WTC11 (cell line): ENCODE measurements at regions not wholly inside any gene's neighbourhood (a gene's known extent, or its start where the extent isn't known, plus 50 kb on each side); places are given as distances from the start of the nearest gene placed in this dataset.

Source experiments
- ESRRA ChIP-seq: sonication (generic); formaldehyde crosslinking; IDR thresholded peaks from 2 replicates; pipeline ENCODE4 v1.8.1; 2022; ENCODE audit warnings: mild to moderate bottlenecking, missing genetic modification reagents, borderline replicate concordance
- NR2C2 ChIP-seq: sonication (generic); formaldehyde crosslinking; IDR thresholded peaks from 2 replicates; pipeline ENCODE4 v1.8.0; 2022; ENCODE audit warnings: mild to moderate bottlenecking, missing genetic modification reagents
- ZNF423 ChIP-seq: fragments of 250-450 bp; sonication (Bioruptor Pico); IDR thresholded peaks from 2 replicates; pipeline ENCODE4 v2.1.2; 2022; ENCODE audit warnings: mild to moderate bottlenecking, moderate library complexity
- TF ChIP-seq, protein P1 (sequence below): fragments of 200-600 bp; IDR thresholded peaks from 2 replicates; pipeline ENCODE4 v1.8.0; 2022; ENCODE audit warnings: antibody characterized with exemption
- TF ChIP-seq, protein P2 (sequence below): sonication (generic); formaldehyde crosslinking; IDR thresholded peaks from 2 replicates; pipeline ENCODE4 v1.8.1; 2022; ENCODE audit warnings: low read depth, mild to moderate bottlenecking, moderate library complexity, missing genetic modification reagents, borderline replicate concordance
- TF ChIP-seq, protein P3 (sequence below): sonication (generic); formaldehyde crosslinking; IDR thresholded peaks from 2 replicates; pipeline ENCODE4 v1.8.1; 2022; ENCODE audit warnings: mild to moderate bottlenecking, missing genetic modification reagents, moderate library complexity, borderline replicate concordance

DNA sequence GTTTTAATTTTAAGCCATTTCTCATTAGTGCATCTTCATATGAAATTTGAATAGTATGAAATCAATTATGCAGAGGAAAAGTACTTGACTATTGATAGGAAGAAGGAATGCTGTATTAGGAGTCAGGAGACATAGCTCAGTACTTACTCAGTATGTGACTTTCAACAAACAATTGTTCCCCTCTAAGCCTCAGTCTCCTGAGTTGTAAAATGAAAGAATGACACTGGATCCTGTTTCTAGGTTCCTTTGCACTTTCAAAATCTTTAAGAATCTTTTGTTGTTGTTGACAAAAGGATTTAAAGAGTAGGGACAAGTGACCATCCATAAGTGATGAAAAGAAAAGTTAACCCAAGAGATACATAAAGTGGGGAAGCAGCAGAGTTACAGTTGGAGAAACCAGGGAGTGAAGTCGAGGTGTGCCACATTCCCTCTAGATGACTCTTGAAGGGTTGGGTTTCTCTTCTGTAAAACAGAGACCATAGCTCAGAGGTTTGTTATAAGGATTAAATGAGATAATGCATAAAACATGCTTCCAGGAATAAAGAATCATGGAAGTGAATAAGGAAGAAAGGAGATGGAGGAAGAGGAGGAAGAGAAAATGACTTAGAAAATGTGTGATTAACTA lies 105.7 kb upstream of the KCNJ15 start:
- TF ChIP-seq ZNF423 (CRISPR knock-in tag) (no peak), NR2C2 (CRISPR knock-in tag) (no peak), ESRRA (CRISPR knock-in tag) (no peak)
- TF ChIP-seq, protein P1, sequence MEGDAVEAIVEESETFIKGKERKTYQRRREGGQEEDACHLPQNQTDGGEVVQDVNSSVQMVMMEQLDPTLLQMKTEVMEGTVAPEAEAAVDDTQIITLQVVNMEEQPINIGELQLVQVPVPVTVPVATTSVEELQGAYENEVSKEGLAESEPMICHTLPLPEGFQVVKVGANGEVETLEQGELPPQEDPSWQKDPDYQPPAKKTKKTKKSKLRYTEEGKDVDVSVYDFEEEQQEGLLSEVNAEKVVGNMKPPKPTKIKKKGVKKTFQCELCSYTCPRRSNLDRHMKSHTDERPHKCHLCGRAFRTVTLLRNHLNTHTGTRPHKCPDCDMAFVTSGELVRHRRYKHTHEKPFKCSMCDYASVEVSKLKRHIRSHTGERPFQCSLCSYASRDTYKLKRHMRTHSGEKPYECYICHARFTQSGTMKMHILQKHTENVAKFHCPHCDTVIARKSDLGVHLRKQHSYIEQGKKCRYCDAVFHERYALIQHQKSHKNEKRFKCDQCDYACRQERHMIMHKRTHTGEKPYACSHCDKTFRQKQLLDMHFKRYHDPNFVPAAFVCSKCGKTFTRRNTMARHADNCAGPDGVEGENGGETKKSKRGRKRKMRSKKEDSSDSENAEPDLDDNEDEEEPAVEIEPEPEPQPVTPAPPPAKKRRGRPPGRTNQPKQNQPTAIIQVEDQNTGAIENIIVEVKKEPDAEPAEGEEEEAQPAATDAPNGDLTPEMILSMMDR = no peak
- TF ChIP-seq, protein P2, sequence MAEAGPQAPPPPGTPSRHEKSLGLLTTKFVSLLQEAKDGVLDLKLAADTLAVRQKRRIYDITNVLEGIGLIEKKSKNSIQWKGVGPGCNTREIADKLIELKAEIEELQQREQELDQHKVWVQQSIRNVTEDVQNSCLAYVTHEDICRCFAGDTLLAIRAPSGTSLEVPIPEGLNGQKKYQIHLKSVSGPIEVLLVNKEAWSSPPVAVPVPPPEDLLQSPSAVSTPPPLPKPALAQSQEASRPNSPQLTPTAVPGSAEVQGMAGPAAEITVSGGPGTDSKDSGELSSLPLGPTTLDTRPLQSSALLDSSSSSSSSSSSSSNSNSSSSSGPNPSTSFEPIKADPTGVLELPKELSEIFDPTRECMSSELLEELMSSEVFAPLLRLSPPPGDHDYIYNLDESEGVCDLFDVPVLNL (CRISPR knock-in tag) = no peak
- TF ChIP-seq, protein P3, sequence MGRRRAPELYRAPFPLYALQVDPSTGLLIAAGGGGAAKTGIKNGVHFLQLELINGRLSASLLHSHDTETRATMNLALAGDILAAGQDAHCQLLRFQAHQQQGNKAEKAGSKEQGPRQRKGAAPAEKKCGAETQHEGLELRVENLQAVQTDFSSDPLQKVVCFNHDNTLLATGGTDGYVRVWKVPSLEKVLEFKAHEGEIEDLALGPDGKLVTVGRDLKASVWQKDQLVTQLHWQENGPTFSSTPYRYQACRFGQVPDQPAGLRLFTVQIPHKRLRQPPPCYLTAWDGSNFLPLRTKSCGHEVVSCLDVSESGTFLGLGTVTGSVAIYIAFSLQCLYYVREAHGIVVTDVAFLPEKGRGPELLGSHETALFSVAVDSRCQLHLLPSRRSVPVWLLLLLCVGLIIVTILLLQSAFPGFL = no peak
